ENCODE measurements at regions not wholly inside any gene's neighbourhood (a gene's known extent, or its start where the extent isn't known, plus 50 kb on each side); places are given as distances from the start of the nearest gene placed in this dataset.

GRCh38 chr1:188611432-188611831, 1782.7 kb downstream of the PLA2G4A start:
- Histone ChIP-seq H3K9me3 (ENCODE audit: low read length) (no peaks in the 10 kb centered on the region), H3K79me2 (ENCODE audit: insufficient read depth, low read length) (no peaks in the 10 kb centered on the region), H3K27me3 (ENCODE audit: insufficient read depth, low read length) (no peaks in the 10 kb centered on the region), H3K4me2 (ENCODE audit: low read length) (no peak overlapping the region), H3F3A (ENCODE audit: insufficient read depth, low read length) (no peaks in the 10 kb centered on the region), H3K4me3 (ENCODE audit: low read depth, low read length, poor library complexity, severe bottlenecking) (no peak overlapping the region), H3K36me3 (ENCODE audit: insufficient read depth, low read length) (no peaks in the 10 kb centered on the region), H4K20me1 (ENCODE audit: insufficient read depth, low read length) (no peaks in the 10 kb centered on the region), H3K9ac (ENCODE audit: low read length) (no peak overlapping the region), H3K27ac (ENCODE audit: low read depth, low read length, poor library complexity, severe bottlenecking) (no peak overlapping the region), H3K4me1 (ENCODE audit: insufficient read depth, low read length, severe bottlenecking) (no peaks in the 10 kb centered on the region), H2AFZ (ENCODE audit: low read length) (no peak overlapping the region), H3K9me2 (ENCODE audit: low read depth, low read length) (no peaks in the 10 kb centered on the region)
- TF ChIP-seq CTCF (IDR thresholded peaks at IDR 0.05; ENCODE audit: low read length) (no peak), EZH2 (IDR thresholded peaks at IDR 0.05; ENCODE audit: borderline replicate concordance, low read length) (no peak)

GRCh38 chr1:188615321-188615720, 1786.6 kb downstream of the PLA2G4A start:
- no peak overlapping the region for H3K27ac ChIP-seq (ENCODE audit: low read depth, low read length, poor library complexity, severe bottlenecking)
- H2AFZ ChIP-seq (ENCODE audit: low read length), result no peak overlapping the region
- TF ChIP-seq CTCF (IDR thresholded peaks at IDR 0.05; ENCODE audit: low read length) (no peak), EZH2 (IDR thresholded peaks at IDR 0.05; ENCODE audit: borderline replicate concordance, low read length) (no peak)
- no peak overlapping the region for H3K9ac ChIP-seq (ENCODE audit: low read length)
- no peaks in the 10 kb centered on the region for H3K4me1 ChIP-seq (ENCODE audit: insufficient read depth, low read length, severe bottlenecking)
- no peaks in the 10 kb centered on the region for H3K9me3 ChIP-seq (ENCODE audit: low read length)
- H3K4me2 ChIP-seq (ENCODE audit: low read length), result no peak overlapping the region
- no peaks in the 10 kb centered on the region for H3K79me2 ChIP-seq (ENCODE audit: insufficient read depth, low read length)
- H3K9me2 ChIP-seq (ENCODE audit: low read depth, low read length), result no peaks in the 10 kb centered on the region
- no peaks in the 10 kb centered on the region for H3K36me3 ChIP-seq (ENCODE audit: insufficient read depth, low read length)
- H4K20me1 ChIP-seq (ENCODE audit: insufficient read depth, low read length), result no peaks in the 10 kb centered on the region
- H3F3A ChIP-seq (ENCODE audit: insufficient read depth, low read length), result no peaks in the 10 kb centered on the region
- no peaks in the 10 kb centered on the region for H3K27me3 ChIP-seq (ENCODE audit: insufficient read depth, low read length)
- H3K4me3 ChIP-seq (ENCODE audit: low read depth, low read length, poor library complexity, severe bottlenecking), result no peak overlapping the region

- Histone ChIP-seq H3K9ac (ENCODE audit: low read length) (no peak overlapping the region), H3F3A (ENCODE audit: insufficient read depth, low read length) (no peaks in the 10 kb centered on the region), H3K9me2 (ENCODE audit: low read depth, low read length) (no peaks in the 10 kb centered on the region), H3K4me1 (ENCODE audit: insufficient read depth, low read length, severe bottlenecking) (no peaks in the 10 kb centered on the region), H4K20me1 (ENCODE audit: insufficient read depth, low read length) (no peaks in the 10 kb centered on the region), H2AFZ (ENCODE audit: low read length) (no peak overlapping the region), H3K27me3 (ENCODE audit: insufficient read depth, low read length) (no peaks in the 10 kb centered on the region), H3K36me3 (ENCODE audit: insufficient read depth, low read length) (no peaks in the 10 kb centered on the region), H3K4me2 (ENCODE audit: low read length) (no peak overlapping the region), H3K79me2 (ENCODE audit: insufficient read depth, low read length) (no peaks in the 10 kb centered on the region), H3K4me3 (ENCODE audit: low read depth, low read length, poor library complexity, severe bottlenecking) (no peak overlapping the region), H3K27ac (ENCODE audit: low read depth, low read length, poor library complexity, severe bottlenecking) (no peak overlapping the region), H3K9me3 (ENCODE audit: low read length) (no peaks in the 10 kb centered on the region)
- TF ChIP-seq CTCF (IDR thresholded peaks at IDR 0.05; ENCODE audit: low read length) (no peak), EZH2 (IDR thresholded peaks at IDR 0.05; ENCODE audit: borderline replicate concordance, low read length) (no peak)
Observed at GRCh38 chr1:188620236-188620635, 1791.5 kb downstream of the PLA2G4A start.
